HG02885 (cell line): ENCODE measurements at regions not wholly inside any gene's neighbourhood (a gene's known extent, or its start where the extent isn't known, plus 50 kb on each side); places are given as distances from the start of the nearest gene placed in this dataset.
A peak's percentile ranks its signal among the peaks of the same experiment; 100 is the strongest.

Experiments
- ATAC-seq: cut with Tn5 transposase; IDR thresholded peaks from one replicate; pipeline ENCODE4 v1.9.1; 2021; ENCODE audit warnings: mild to moderate bottlenecking; ENCODE audit not compliant: unreplicated experiment, poor library complexity

- no peak for ATAC-seq
Measured at GRCh38 chr2:128788636-128789220, 470.1 kb upstream of the HS6ST1 start.

GRCh38 chr2:128789221-128789620 is 470.6 kb upstream of the HS6ST1 start:
- no peak for ATAC-seq

DNA sequence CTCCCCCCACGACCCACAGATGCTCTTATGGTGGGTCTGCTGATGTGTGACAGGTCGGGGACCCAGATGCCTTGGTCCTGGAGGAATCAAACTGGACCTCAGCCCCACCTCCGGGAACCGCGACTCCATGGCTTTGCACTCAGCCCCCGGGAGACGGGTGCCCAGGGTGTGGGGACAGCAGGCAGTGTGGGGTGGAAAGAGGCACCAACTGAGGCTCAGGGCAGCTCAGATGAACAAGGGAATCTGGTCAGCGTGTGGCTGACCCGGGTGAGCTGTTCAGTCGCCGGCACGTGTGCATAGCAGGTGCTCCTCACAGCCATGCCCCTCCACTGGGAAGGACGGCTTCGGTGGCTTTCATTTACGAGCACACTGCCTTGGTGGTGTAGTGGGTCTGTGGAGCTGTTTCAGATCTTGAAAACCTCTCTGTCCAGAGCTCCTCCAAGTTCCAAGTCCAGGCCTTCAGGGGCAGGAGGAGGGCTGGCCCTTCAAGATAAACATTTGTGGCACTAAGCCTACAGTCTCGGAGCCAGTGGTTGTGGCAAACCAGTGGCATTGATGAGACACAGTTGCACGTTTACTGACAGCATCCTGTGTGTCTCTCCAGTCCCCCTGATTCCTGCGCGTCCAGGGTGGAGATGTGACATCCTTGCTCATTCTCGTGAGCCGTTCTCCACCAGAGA is 471.2 kb upstream of the HS6ST1 start:
- no peak for ATAC-seq

- ATAC-seq, result no peak
Measured at GRCh38 chr2:128790541-128791001, 471.9 kb upstream of the HS6ST1 start.

DNA sequence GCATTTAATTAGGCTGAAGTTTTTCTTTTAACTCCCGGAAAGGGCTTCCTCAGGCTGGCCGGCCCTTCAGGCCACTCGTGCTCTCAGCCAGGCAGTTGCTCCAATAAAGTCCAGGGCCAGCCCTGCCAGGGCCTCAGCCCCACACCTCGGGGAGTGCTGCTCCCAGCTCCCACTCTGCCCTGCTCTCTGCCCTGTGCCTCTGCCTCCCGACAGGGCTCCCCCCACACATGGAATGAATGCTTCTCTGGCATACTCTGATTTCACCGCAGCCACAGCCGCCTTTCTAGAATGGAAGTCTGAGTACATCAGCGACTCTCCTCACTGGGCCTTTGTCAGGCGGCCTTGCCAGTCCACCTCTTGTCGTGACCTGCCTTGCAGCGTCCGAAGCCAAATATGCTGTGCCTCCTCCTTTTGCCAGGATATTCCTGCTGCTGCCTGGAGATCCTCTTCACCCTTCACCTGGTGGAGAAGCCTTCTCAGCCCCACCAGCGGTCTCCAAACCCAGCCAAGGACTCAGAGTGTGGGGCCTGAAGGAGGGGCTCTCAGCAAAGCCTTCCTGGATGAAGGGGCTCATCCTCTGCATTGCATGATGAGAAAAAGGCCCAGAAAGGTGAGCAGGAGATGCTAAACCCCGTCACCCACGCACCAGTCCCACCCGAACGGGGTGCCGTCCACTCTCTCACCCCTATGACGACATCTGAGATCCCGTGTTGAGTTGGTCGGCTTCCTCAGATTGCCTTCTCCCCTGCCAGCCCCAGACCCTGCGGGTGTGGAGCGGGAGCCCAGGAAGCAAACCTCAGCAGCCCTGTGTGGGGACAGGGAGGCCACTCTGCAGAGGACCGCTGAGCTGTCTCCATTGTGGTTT is 472.7 kb upstream of the HS6ST1 start:
- ATAC-seq, result no peak

DNA sequence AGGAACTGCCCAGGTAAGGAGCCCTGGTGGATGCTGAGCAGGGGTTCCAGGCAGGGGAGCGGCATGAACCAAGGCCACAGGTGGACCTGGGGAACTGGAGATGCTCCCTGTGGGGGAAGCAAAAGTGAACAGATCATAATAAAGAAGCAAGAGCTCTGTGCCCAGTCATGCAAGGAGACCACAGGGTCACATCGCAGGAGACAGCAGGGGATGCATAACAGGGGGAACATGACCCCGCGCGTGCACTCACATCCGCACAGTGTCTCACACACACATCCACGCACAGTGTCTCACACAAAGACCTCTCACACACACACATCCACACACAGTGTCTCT is 473.3 kb upstream of the HS6ST1 start:
- no peak for ATAC-seq

GRCh38 chr2:128792476-128793054 is 473.9 kb upstream of the HS6ST1 start:
- no peak for ATAC-seq

- ATAC-seq, result no peak
Measured at GRCh38 chr2:128793404-128793803, 474.7 kb upstream of the HS6ST1 start.

GRCh38 chr2:128794285-128794684 is 475.6 kb upstream of the HS6ST1 start:
- ATAC-seq, result no peak

DNA sequence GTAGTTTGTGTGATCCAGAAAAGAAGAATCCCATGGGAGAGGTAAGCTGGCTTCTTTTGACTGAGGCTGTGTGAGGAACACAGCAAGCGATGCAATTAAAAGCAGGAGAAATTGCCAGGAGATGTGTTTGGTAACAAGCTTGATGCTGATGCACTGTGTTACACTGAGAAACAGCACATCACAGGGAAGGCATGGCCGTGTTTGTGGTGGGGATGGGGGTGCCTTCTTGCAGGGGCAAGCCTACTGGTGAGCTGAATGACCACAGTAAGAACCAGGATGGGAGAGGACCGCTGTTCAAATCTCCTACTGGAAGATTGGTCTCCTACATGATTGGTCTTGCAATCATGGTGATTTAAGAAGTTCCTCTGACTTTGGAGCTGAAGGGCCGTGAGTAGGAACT is 477.7 kb upstream of the HS6ST1 start:
- ATAC-seq, result no peak

GRCh38 chr2:128797092-128797491 is 478.4 kb upstream of the HS6ST1 start:
- ATAC-seq, result no peak

GRCh38 chr2:128797533-128797932 is 478.9 kb upstream of the HS6ST1 start:
- peak; percentile 29 for ATAC-seq

DNA sequence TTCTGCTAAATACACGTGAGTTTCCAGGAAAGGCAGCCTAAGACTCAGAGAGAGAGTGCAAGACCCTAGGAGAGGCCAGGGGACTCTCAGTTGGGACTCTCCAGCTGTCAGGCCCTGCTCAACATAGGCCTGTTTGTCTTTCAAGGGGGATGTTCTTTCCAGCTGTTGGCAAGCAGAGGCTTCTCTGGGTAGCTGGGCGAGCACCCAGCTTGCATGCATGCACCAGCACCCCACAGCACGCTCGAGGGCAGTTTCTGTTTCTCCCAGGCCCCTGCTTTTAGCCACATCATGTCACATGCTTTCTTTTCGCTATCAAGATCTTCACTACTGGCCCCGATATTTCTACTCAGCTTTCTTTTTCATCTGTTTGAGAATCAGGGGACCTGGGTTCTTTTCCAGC is 479.3 kb upstream of the HS6ST1 start:
- peak; percentile 89 for ATAC-seq

GRCh38 chr2:128798502-128799283 is 480.0 kb upstream of the HS6ST1 start:
- ATAC-seq, result no peak

- no peak for ATAC-seq
Measured at GRCh38 chr2:128799284-128799552, 480.6 kb upstream of the HS6ST1 start.

DNA sequence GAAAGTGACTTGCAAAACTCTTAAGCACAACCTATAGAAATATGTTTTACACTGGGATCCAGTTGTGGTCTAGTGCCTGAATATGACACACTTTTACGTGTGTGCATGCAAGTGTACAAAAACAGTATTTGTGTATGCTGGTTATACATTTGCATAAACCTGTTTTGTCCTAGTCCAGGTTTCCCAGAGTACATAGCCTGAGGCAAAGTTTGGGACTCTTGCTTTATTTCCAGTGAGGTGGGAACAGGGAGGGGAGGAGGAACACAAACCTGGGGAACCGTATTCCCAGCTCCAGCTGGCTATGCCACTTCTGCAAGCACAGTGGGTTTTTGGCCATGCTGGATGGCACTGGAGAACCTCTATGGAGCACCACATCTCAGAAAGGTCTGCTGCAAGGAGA is 481.1 kb upstream of the HS6ST1 start:
- no peak for ATAC-seq

DNA sequence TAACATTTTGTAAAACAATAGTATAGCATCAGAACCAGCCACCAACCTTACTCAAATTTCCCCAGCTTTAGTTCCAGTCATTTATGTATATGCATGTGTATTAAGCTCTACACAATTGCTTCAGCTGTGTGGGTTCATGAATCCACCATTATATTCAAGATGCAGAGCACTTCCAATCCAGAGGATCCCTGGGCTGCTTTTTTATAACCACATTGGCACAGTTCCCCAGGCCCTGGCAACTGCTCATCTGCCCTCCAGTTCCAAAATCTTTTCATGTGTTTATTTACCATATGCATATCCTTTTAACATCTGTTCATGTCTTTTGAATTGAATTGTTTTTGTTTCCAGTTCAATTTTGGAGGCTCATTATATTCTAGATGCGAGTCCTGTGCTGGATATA is 482.9 kb upstream of the HS6ST1 start:
- no peak for ATAC-seq

GRCh38 chr2:128803222-128803621 is 484.6 kb upstream of the HS6ST1 start:
- ATAC-seq, result no peak

- no peak for ATAC-seq
Measured at GRCh38 chr2:128805237-128805636, 486.6 kb upstream of the HS6ST1 start.

- no peak for ATAC-seq
Measured at GRCh38 chr2:128805918-128806317, 487.2 kb upstream of the HS6ST1 start.

DNA sequence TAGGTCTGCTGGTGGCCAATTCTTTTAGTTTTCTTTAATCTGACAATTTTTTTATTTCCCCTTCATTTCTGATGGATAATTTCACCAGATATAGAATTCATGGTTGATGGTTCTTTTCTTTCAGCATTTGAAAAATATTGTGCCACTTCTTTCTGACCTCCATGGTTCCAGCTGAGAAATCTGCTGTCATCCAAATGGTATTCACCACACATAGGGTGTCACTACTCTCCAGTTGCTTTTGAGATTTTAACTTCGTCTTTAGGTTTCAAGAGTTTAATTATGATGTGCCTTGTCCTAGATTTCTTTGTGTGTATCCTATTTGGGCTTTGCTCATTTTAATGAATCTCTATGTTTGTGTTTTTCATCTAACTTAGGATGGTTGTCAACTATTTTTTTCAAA is 488.6 kb upstream of the HS6ST1 start:
- no peak for ATAC-seq
